DMS 273 treated with DMSO at 0.1 percent for 48 hours (cell line): ENCODE measurements at regions not wholly inside any gene's neighbourhood (a gene's known extent, or its start where the extent isn't known, plus 50 kb on each side); places are given as distances from the start of the nearest gene placed in this dataset.

Experiments used
- DNase-seq: peaks from one replicate; lab custom pipeline; 2025; lab: John Stamatoyannopoulos, UW

GRCh38 chr7:156223935-156224832, 411.9 kb upstream of the SHH start:
- DNase-seq = no peak

DNA sequence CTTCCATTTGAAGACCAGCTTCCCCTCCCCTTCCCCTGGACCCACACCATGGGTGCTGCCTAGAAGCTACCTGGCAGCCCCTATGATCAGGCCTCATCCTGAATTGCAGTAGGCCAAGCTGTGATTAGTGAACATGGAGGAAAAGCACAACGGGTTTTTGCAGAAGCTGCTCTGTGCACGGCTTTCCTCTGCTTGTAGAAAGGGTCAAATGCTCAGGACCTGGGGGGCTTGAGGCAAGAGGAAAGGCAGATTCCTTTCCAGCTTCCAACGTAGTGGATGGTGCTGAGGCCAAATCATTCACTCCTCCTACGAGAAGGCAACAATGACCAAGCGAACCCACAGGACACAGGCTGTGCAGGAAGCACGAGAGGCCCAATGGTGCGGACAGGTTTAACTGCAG, 410.3 kb upstream of the SHH start:
- DNase-seq = no peak

- DNase-seq = no peak
These were observed 409.9 kb upstream of the SHH start for GRCh38 chr7:156222151-156222550.

GRCh38 chr7:156220701-156221100, 408.4 kb upstream of the SHH start:
- no peak for DNase-seq

- no peak for DNase-seq
These were observed 407.9 kb upstream of the SHH start for GRCh38 chr7:156220078-156220605.

DNA sequence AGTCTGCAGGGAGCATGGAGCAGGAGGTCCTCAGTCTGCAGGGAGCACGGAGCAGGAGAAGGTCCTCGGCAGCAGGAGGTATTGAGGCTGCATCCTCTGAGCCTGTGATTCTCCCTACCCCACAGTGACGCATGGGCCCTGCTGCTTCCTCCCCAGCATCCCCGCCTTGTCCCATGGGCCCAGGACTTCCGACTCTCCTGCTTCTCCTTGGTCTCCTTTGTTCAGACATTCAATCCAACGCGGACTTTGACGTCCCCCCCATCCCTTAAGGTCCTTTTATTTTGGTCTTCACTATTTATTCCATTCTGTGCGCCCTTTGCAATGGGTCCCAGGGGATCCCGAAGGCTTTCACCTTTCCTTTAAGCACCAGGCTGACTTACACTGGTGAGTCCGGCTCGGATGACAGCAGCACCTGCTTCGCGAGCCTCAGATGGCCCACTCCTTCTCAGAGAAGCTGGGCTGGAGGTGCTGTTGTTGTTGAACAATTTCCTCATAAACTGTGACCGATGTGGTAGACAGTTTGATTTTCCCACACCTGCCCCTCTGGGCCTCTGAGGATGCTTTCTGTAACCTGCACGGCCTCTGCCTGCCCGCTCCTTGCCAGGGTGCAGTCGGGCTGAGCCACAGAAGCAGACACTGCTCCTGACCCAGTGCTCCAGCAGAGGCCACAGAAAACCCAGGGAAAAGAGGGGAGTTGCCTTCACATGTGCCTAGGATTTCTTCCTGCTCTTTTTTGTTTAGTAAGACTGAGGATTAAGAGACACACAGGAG, 407.2 kb upstream of the SHH start:
- no peak for DNase-seq

- DNase-seq = no peak
These were observed 406.5 kb upstream of the SHH start for GRCh38 chr7:156218544-156219306.

DNA sequence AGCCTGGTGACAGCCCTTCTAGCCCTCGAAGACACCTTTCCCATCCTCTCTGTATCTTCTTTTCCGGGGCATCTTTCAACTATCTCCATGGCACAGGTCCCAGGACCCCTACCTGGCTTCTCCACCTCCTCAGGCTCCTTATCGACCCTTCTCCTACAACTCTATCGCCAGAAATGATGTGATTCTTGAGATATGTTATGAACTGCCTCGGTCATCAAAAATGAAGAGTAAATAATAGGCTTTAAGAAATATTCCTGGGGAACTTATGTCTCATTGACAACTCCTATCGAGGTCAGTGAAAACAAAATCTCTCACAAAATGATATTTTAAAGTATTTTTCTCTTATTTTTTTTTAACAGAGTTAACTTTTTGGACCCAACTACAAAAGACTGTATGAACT, 405.5 kb upstream of the SHH start:
- DNase-seq = no peak

- DNase-seq = no peak
These were observed 396.8 kb upstream of the SHH start for GRCh38 chr7:156209087-156209486.

GRCh38 chr7:156207306-156207705, 395.0 kb upstream of the SHH start:
- DNase-seq = no peak

GRCh38 chr7:156206174-156206573, 393.9 kb upstream of the SHH start:
- no peak for DNase-seq

DNA sequence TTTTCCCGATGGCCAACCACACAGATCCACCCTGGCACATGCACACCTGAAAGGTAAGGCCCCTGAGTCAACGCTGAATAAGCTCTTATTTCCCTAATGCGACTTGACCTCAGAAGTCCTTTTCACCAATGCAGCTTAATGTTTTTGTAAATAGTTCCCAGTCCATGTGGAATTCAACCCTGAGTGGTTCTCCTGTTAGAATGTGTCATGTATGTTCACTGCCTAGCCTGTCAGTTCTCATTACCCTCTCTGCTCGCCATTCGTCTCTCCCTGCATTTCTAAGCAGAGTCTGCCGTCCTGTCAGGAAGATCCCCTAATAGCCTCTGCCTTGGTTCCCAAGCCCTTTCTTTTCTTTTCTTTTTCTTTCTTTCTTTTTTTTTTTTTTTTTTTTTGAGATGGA, 392.6 kb upstream of the SHH start:
- DNase-seq = no peak

DNA sequence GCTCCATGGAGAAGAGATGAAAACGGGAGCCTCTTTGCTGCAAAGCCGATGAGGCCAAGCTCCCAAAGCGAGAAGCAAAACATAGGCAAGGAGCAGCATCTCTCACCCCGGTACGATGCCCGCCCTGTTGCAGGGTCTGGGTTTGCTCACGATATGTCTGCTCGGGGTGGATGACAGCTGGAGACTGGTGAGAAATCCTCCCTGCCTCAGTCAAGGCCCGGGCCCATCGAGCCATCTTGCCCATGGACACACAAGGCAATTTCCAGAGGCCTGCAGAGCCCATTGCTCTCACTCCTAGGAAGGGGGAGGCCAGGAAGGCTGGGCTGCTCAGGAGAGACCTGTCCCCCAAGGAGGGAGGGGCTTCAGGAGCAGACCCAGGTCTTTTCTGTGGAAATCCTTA, 391.7 kb upstream of the SHH start:
- no peak for DNase-seq

- DNase-seq = no peak
These were observed 386.0 kb upstream of the SHH start for GRCh38 chr7:156198277-156198676.

DNA sequence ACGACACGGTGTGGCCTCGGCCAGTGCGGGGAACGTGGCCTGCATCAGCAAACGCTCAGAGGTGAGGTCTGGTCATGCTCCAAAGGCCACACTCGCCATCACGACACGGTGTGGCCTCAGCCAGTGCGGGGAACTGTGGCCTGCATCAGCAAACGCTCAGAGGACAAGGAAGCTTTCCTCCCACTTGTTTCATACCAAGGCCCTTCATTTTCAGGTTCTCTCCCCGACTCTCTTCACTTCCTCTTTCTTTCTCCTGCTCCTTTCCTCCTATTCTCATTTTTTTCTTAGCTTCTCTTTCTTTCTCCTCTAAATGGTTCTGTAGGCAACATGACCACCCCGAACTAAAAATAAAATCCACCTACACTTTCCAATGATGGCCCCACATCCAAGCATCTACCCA, 384.4 kb upstream of the SHH start:
- no peak for DNase-seq

- DNase-seq = no peak
These were observed 383.0 kb upstream of the SHH start for GRCh38 chr7:156195276-156195675.

DNA sequence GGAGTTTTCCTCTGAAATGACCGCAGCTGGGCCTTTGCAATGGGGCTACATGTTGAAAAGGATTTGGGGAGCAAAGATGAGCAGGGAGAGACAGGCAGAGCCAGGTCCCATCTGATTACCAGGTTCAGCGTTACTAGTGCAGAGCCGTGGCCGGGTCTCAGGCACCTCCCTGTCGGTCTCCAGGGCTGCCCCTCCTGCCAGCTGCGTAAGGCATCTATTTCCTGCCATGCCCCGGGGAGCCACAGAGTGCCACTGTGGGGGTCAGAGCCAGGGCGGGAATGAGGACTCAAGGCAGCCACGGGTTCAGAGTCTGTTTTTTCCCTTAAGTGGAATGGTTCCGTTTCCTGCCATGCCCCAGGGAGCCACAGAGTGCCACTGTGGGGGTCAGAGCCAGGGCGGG, 382.6 kb upstream of the SHH start:
- no peak for DNase-seq

DNA sequence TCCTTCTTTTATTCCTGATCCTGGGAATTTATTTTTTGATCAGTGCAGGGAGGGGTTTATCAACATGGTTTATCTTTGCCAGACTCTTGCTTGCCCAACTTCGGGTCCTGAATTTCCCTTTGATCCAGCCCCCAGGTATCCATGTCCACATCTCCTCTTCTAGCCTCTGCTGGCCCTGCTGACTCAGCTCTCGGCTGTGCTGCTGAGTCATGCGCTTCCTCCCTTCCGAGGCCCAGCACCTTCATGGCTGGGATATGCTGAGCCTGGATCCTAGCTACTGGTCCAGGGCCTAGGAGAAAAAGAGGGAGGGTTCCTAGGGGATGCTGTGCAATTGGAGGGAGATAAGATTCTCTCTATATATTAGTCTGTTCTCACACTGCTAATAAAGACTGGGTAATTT, 380.7 kb upstream of the SHH start:
- DNase-seq = no peak

GRCh38 chr7:156191090-156191489, 378.8 kb upstream of the SHH start:
- no peak for DNase-seq

- DNase-seq = no peak
These were observed 372.8 kb upstream of the SHH start for GRCh38 chr7:156185076-156185475.

GRCh38 chr7:156184164-156184563, 371.9 kb upstream of the SHH start:
- no peak for DNase-seq

GRCh38 chr7:156180451-156181229, 368.4 kb upstream of the SHH start:
- no peak for DNase-seq
